ELR (cell line): ENCODE measurements at regions not wholly inside any gene's neighbourhood (a gene's known extent, or its start where the extent isn't known, plus 50 kb on each side); places are given as distances from the start of the nearest gene placed in this dataset.
A peak's percentile ranks its signal among the peaks of the same experiment; 100 is the strongest.

Experiments used
- DNase-seq: peaks from one replicate; pipeline ENCODE4 v3.0.0-alpha.2; 2015; ENCODE audit warnings: low read depth

DNA sequence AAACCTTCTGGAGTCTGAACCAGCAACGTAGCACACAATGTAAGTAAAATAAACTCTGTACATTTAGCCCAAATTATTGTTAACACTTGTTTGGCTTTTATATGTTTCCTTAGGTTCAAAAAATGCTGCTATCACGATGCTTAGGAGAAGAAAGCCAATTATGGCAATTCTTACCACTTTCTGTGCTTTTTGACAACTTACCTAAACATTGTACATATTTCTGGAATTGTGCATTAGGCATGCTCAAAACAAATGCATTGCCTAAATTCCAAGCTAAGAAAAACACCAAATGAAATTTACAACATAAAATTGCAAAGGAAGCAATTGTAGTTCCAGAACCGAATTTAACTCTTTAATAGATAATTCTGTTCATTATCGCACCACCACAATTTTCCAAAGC lies 585.6 kb upstream of the DSEL start:
- DNase-seq: no peak

DNA sequence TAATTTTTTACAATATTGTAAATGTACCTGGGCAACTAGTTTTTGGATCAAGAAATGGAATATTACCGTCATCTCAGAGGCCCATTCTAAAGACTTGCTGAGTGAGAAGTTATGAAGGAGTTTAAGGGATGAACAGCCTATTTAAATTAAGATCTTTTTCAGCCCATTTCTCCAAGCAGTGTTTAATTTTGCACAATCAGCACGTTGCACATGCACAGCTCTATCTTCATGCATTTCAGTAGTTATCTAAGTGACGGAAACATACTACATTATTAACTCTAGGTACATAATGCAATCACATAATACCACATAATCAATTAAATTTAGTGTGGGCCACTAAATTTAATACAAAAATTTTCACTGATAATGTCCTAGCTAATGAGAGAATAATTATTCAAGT lies 582.1 kb upstream of the DSEL start:
- no peak for DNase-seq

DNA sequence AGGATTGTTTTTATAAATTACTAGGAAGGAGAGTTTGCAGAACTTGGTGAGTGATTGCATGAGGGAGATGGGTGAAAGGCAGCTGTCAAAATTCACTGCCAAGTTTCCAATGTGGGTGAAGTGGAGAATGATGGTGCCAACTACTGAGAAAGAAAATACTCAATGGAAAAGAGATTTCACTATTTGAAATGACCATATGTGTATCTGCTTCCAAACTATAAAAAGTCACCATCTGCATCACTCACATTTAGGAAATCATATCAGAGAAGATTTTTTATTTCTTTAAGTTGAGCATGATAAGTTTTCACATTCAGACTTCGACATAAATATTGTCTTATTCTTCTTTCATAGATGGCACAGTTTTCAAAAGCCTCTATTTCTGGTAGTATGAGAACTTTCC lies 570.0 kb upstream of the DSEL start:
- DNase-seq: no peak

DNA sequence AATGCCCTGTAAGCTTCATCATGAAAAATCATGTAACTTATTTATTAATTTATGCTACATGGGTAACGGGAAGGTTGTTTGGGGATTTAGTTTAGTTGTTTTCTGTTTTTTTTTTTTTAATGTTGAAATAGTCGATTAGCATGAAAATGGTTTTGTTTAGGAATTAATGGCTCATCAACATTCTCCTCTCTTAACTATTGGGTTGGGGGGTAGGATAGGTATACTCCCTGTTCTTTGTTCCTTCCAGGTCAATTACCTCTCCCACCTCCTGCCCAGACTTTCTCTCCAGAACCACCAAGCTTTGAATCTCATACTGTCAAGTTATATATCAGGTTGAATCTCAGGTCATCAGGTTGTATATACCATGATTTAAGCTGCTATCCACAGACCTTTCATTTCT lies 568.7 kb upstream of the DSEL start:
- DNase-seq: no peak

DNA sequence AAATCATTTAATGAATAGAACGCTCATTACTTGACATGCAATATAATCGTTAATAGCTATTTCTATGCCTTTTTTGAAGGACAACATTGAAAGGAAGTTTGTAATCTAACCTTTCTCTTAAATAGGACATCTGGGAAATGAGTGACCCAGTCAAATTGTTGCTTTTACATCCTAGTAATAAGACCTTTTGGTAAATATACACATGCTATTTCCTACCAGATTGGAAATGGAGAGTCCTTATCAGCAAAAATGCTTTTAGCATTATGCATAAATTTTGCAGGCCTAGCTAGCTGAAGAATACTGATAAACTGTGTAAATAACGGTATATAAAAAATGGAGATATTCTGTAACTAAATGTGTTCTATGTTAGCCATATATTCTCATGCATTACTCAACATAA lies 567.3 kb upstream of the DSEL start:
- no peak for DNase-seq

- DNase-seq: no peak
Observed at GRCh38 chr18:68083131-68083530, 566.6 kb upstream of the DSEL start.

DNA sequence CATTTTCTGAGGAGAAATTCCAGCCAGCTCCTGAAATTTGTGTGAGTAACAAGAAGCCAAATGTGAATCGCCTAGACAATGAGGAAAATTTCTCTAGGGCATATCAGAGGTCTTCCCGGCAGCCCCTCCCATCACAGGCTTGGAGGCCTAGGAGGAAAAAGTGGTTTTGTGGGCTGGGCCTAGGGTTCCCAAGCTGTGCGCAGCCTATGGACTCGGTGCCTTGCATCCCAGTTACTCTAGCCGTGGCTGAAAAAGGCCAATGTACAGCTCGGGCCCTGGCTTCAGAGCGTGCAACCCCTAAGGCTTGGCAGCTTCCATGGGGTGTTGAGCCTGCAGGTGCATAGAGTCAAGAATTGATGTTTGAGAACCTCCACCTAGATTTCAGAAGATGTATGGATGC lies 556.2 kb upstream of the DSEL start:
- no peak for DNase-seq

DNA sequence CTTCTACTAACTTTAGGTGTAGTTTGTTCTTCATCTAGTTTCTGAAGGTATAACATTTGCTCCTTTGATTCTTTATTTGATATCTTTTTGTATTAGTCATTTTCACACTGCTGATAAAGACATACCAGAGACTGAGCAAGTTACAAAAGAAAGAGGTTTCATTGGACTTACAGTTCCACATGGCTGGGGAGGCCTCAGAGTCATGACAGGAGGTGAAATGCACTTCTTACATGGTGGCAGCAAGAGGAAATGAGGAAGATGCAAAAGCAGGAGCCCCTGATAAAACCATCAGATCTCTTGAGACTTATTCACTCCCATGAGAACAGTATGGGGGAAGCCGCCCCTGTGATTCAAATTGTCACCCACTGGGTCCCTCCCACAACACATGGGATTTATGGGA lies 544.4 kb upstream of the DSEL start:
- DNase-seq: no peak

GRCh38 chr18:68056936-68057335 lies 540.4 kb upstream of the DSEL start:
- no peak for DNase-seq

- DNase-seq: no peak
Observed at GRCh38 chr18:68054669-68055068, 538.1 kb upstream of the DSEL start.

- DNase-seq: no peak
Observed at GRCh38 chr18:68053290-68053689, 536.8 kb upstream of the DSEL start.

DNA sequence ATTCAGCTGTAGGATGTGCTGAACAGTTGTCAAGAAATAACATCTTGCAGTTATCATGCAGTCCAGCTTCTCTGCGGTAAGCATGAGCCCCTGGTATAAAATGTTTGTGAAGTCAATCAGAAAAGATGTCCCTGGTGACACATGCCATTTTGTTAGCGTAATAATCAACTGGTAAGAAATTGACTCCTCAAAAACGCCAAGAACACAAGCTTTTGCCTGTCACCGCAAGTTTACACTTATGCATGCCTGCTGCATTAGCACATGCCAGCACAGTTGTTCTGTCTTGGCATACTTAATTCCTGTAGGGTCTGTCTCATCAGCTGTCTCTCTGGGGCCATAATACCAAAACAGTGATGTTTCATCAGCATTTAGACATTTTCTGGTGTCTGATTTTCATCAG lies 524.8 kb upstream of the DSEL start:
- no peak for DNase-seq

GRCh38 chr18:68040198-68040597 lies 523.7 kb upstream of the DSEL start:
- no peak for DNase-seq

- DNase-seq: no peak
Observed at GRCh38 chr18:68035774-68036522, 519.4 kb upstream of the DSEL start.

GRCh38 chr18:68034296-68034695 lies 517.8 kb upstream of the DSEL start:
- DNase-seq: no peak

DNA sequence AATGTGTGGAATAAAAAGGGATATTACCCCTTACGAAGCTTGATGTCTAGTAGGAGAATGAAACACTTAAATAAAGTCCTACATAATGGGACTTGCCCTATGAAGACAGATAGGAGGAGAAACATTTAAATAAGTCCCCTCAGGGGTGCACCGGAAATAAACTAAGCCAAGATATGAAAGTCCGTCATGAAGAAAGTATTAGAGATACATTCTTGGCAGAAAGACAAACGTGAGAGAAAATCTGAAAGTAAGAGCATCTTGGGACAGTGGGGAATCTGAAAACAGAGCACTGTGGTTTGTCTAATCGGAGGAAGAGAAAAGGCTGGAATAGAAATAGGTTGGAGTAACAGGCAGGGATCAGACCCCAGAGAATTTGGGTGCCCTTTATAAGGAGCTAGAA lies 516.9 kb upstream of the DSEL start:
- DNase-seq: peak; percentile 11

GRCh38 chr18:68024716-68025115 lies 508.2 kb upstream of the DSEL start:
- no peak for DNase-seq

GRCh38 chr18:68017385-68017784 lies 500.9 kb upstream of the DSEL start:
- no peak for DNase-seq

GRCh38 chr18:67997496-67997895 lies 481.0 kb upstream of the DSEL start:
- no peak for DNase-seq

DNA sequence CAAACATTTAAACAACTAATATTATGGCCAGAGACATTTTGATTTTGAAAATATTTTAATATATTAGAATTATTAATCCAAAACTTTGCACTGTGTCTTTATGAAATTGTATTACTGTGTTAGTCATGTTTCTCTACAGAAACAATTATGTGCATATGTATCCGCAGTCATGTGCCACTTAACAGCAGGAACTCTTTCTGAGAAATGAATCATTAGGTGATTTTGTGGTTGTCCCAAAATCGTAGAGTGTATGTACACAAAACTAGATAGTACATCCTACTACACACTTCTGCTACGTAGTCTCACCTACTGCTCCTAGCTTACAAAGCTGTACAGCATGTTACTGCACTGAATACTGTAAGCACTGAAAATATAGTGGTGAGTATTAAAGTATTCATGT lies 479.2 kb upstream of the DSEL start:
- no peak for DNase-seq

GRCh38 chr18:67980241-67980640 lies 463.7 kb upstream of the DSEL start:
- DNase-seq: no peak

DNA sequence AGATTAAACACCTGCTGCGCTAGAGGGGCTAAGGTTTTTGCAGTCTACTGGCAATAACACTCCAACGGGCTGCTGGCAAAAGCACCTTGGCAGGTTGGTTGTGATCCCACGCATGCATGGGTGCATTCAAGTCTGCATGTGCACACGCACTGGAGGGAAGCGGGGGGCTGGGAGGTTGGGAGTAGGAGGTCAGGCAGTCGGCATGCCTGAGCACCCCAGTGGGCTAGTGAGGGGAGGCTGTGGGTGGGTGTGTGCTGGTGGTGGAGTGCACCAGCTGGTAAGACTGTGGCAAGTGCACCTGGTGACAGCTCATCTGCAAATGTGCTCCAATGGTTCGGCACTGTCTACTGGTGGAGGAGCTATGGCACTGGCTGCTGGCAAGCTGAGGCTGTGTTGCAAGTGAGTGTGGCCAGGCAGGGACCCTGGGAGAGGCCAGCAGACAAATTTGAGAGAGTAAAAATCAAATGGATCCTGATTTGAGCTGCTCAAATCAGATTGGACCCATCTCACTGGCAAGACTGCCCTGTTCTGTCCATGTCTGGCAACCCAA lies 460.6 kb upstream of the DSEL start:
- no peak for DNase-seq

DNA sequence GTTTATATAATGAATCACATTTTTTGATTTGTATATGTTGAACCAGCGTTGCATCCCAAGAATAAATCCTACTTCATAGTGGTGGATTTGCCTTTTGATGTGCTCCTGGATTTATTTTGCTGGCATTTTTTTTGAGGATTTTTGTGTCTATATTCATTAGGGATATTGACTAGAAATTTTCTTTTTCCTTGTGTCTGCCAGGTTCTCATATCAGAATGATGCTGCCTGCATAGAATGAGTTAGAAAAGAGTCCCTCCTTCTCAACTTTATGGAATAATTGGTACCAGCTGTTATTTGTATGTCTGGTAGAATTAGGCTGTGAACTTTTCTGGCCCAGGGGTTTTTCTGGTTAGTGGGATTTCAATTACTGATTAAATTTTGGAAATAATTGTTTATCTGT lies 457.4 kb upstream of the DSEL start:
- no peak for DNase-seq

DNA sequence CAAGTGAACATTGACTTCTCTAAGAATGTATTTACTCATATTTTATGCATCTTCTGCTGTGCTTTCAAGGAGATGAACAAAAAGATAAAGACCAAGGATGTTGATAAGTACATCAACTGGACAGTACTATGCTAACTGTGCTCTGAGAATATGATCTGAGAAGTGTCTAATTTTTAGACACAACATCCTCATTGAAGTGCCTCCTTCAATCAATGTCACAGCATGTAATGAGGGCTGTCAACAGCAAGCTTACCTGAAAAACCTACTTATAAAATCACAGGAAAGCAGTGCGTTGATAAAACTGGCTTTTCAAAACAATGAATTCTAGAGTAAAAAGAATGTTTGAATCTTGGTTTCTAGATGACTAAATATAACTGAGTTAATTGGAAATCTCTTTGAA lies 452.9 kb upstream of the DSEL start:
- DNase-seq: no peak
